Astrocyte (in vitro differentiated cells and primary cell): ENCODE measurements at regions not wholly inside any gene's neighbourhood (a gene's known extent, or its start where the extent isn't known, plus 50 kb on each side); places are given as distances from the start of the nearest gene placed in this dataset.

Experiments
- CTCF ChIP-seq: IDR thresholded peaks from 2 replicates; pipeline ENCODE4 v1.5.1; 2011; ENCODE audit warnings: low read depth, mild to moderate bottlenecking, inconsistent platforms, low read length, moderate library complexity; ENCODE audit not compliant: insufficient read depth
- EZH2 ChIP-seq: IDR thresholded peaks from 2 replicates; pipeline ENCODE4 v1.6.1; 2012; ENCODE audit warnings: mild to moderate bottlenecking, low read length, inconsistent platforms; ENCODE audit not compliant: insufficient read depth

- TF ChIP-seq CTCF: no peak
- no peak for TF ChIP-seq EZH2
Observed at GRCh38 chr3:105157067-105157765, 209.5 kb upstream of the ALCAM start.
